ENCODE measurements at regions not wholly inside any gene's neighbourhood (a gene's known extent, or its start where the extent isn't known, plus 50 kb on each side); places are given as distances from the start of the nearest gene placed in this dataset.

- DNase-seq (ENCODE audit: low spot score): no peak
These were observed 60.5 kb upstream of the TBC1D5 start for GRCh38 chr3:17802950-17803349.

- DNase-seq (ENCODE audit: low spot score): no peak
These were observed 58.7 kb upstream of the TBC1D5 start for GRCh38 chr3:17801131-17801530.

- no peak for DNase-seq (ENCODE audit: low spot score)
These were observed 57.8 kb upstream of the TBC1D5 start for GRCh38 chr3:17800232-17800631.

GRCh38 chr3:17799312-17799711 is 56.9 kb upstream of the TBC1D5 start:
- no peak for DNase-seq (ENCODE audit: low spot score)

GRCh38 chr3:17798000-17798399 is 55.6 kb upstream of the TBC1D5 start:
- DNase-seq (ENCODE audit: low spot score): no peak

- DNase-seq (ENCODE audit: low spot score): no peak
These were observed 53.3 kb upstream of the TBC1D5 start for GRCh38 chr3:17795711-17796110.

GRCh38 chr3:17795280-17795679 is 52.8 kb upstream of the TBC1D5 start:
- no peak for DNase-seq (ENCODE audit: low spot score)

- no peak for DNase-seq (ENCODE audit: low spot score)
These were observed 51.2 kb upstream of the TBC1D5 start for GRCh38 chr3:17793542-17794195.

All from SK-N-DZ (cell line).